H1 (cell line): ENCODE measurements at regions not wholly inside any gene's neighbourhood (a gene's known extent, or its start where the extent isn't known, plus 50 kb on each side); places are given as distances from the start of the nearest gene placed in this dataset.

ENCODE experiments used
- CTCF ChIA-PET: fragments of 300-600 bp; sonication (Branson Sonifier 250); formaldehyde crosslinking; loops from one replicate; lab custom pipeline; 2021; ENCODE audit not compliant: partially characterized antibody; lab: Charles Lee
- POLR2A ChIA-PET: fragments of 300-600 bp; sonication (Branson Sonifier 250); formaldehyde crosslinking; loops from one replicate; lab custom pipeline; 2021; ENCODE audit warnings: inconsistent platforms; ENCODE audit not compliant: partially characterized antibody; lab: Charles Lee
- DNase-seq, 2 experiments: peaks; one replicate each; pipeline versions ENCODE4 v3.0.0 to v3.0.0-alpha.2; 2010 to 2022; ENCODE audit warnings: low spot score in 2 of 2, low read depth in 1 of 2, mixed read lengths in 1 of 2
- FAIRE-seq: peaks from 2 replicates; lab custom pipeline; 2011; peaks lifted over from hg19 to GRCh38; lab: Jason Lieb, UNC
- H2AFZ ChIP-seq: 2 replicates; pipeline ENCODE4 v1.8.1; 2012; ENCODE audit warnings: low read length, inconsistent platforms
- H2AK5ac ChIP-seq: 2 replicates; pipeline ENCODE4 v1.6.1; 2013; ENCODE audit warnings: low read depth, low read length
- H2BK120ac ChIP-seq: replicated peaks from 2 replicates; pipeline ENCODE3; 2013; ENCODE audit warnings: low read depth, low read length, inconsistent platforms
- H2BK12ac ChIP-seq: 2 replicates; pipeline ENCODE4 v1.6.1; 2013; ENCODE audit warnings: low read depth, low read length
- H2BK15ac ChIP-seq: 2 replicates; pipeline ENCODE4 v1.6.1; 2013; ENCODE audit warnings: low read length
- H2BK20ac ChIP-seq: 2 replicates; pipeline ENCODE4 v1.6.1; 2013; ENCODE audit warnings: low read length
- H2BK5ac ChIP-seq: 2 replicates; pipeline ENCODE4 v1.6.1; 2013; ENCODE audit warnings: low read depth, low read length
- H3K14ac ChIP-seq: 2 replicates; pipeline ENCODE4 v1.6.1; 2013; ENCODE audit warnings: inconsistent platforms; ENCODE audit not compliant: insufficient read length
- H3K18ac ChIP-seq: 2 replicates; pipeline ENCODE4 v1.6.1; 2013; ENCODE audit warnings: low read length; ENCODE audit errors: extremely low read depth
- H3K23ac ChIP-seq: 2 replicates; pipeline ENCODE4 v1.6.1; 2013; ENCODE audit warnings: inconsistent platforms; ENCODE audit not compliant: insufficient read length
- H3K23me2 ChIP-seq: 2 replicates; pipeline ENCODE4 v1.6.1; 2013; ENCODE audit warnings: low read depth, low read length
- H3K27ac ChIP-seq: 2 replicates; pipeline ENCODE4 v1.6.1; 2011; ENCODE audit warnings: low read depth, low read length, inconsistent platforms
- H3K27me3 ChIP-seq, 4 experiments: replicated peaks in 1 of 4; 1 replicate in 1 of 4; 2 replicates in 3 of 4; pipeline versions ENCODE4 v1.6.1 to v1.8.1; 2011 to 2013; ENCODE audit warnings: low read length in 3 of 4, mild to moderate bottlenecking in 3 of 4, inconsistent platforms in 2 of 4, mixed read lengths in 2 of 4, moderate library complexity in 1 of 4; ENCODE audit not compliant: control insufficient read depth in 3 of 4, insufficient read depth in 3 of 4; ENCODE audit errors: extremely low read depth in 1 of 4
- H3K36me3 ChIP-seq, 4 experiments: 2 replicates each; pipeline versions ENCODE4 v1.6.1 to v1.8.1; 2011 to 2013; ENCODE audit warnings: mild to moderate bottlenecking in 4 of 4, low read length in 3 of 4, moderate library complexity in 2 of 4, control low read depth in 1 of 4, inconsistent platforms in 1 of 4; ENCODE audit not compliant: insufficient read depth in 4 of 4, control insufficient read depth in 2 of 4
- H3K4ac ChIP-seq: replicated peaks from 2 replicates; pipeline ENCODE3; 2013; ENCODE audit warnings: low read length, low read depth, mixed read lengths, inconsistent platforms; ENCODE audit not compliant: insufficient read length
- H3K4me1 ChIP-seq, 4 experiments: replicated peaks in 1 of 4; 1 replicate in 1 of 4; 2 replicates in 3 of 4; pipeline versions ENCODE4 v1.6.1 to v1.8.1; 2011 to 2013; ENCODE audit warnings: low read length in 3 of 4, inconsistent platforms in 2 of 4, mixed read lengths in 1 of 4; ENCODE audit not compliant: insufficient read depth in 4 of 4, control insufficient read depth in 3 of 4
- H3K4me2 ChIP-seq, 2 experiments: 2 replicates each; pipeline versions ENCODE4 v1.6.1 to v1.8.1; 2011 to 2013; ENCODE audit warnings: low read depth in 2 of 2, low read length in 2 of 2, control low read depth in 1 of 2, inconsistent platforms in 1 of 2, mild to moderate bottlenecking in 1 of 2; ENCODE audit not compliant: insufficient read depth in 1 of 2
- H3K4me3 ChIP-seq, 4 experiments: fragments of 200-600, 300-600 bp in 1 of 4; sonication (generic), shearing (Covaris generic), sonication (Bioruptor Twin) in 1 of 4; 2 replicates each; pipeline versions ENCODE4 v1.5.1 to v1.8.1; 2011 to 2016; ENCODE audit warnings: low read length in 4 of 4, low read depth in 3 of 4, control low read depth in 2 of 4, inconsistent platforms in 2 of 4, mild to moderate bottlenecking in 2 of 4, mixed read lengths in 1 of 4, moderate library complexity in 1 of 4; ENCODE audit not compliant: insufficient read depth in 2 of 4; ENCODE audit errors: extremely low read depth in 1 of 4
- H3K56ac ChIP-seq: replicated peaks from 2 replicates; pipeline ENCODE3; 2013; ENCODE audit warnings: low read depth, mild to moderate bottlenecking, mixed read lengths, low read length, inconsistent platforms; ENCODE audit not compliant: insufficient read length
- H3K79me1 ChIP-seq: 2 replicates; pipeline ENCODE4 v1.6.1; 2013; ENCODE audit warnings: low read depth, low read length, control low read depth
- H3K79me2 ChIP-seq, 2 experiments: 2 replicates each; pipeline versions ENCODE4 v1.6.1 to v1.8.1; 2012 to 2013; ENCODE audit warnings: low read length in 2 of 2, mild to moderate bottlenecking in 2 of 2, inconsistent platforms in 1 of 2; ENCODE audit not compliant: insufficient read depth in 2 of 2, control insufficient read depth in 1 of 2
- H3K9ac ChIP-seq, 4 experiments: replicated peaks in 1 of 4; 1 replicate in 1 of 4; 2 replicates in 3 of 4; pipeline versions ENCODE4 v1.6.1 to v1.8.1; 2011 to 2013; ENCODE audit warnings: low read depth in 3 of 4, low read length in 3 of 4, control low read depth in 2 of 4, mild to moderate bottlenecking in 2 of 4, moderate library complexity in 2 of 4, inconsistent platforms in 1 of 4; ENCODE audit errors: extremely low read depth in 1 of 4
- H3K9me3 ChIP-seq, 2 experiments: 2 replicates each; pipeline versions ENCODE4 v1.6.1 to v1.8.1; 2012 to 2013; ENCODE audit warnings: mild to moderate bottlenecking in 2 of 2, moderate library complexity in 2 of 2, control low read depth in 1 of 2, inconsistent platforms in 1 of 2, low read depth in 1 of 2, low read length in 1 of 2, mixed read lengths in 1 of 2; ENCODE audit not compliant: insufficient read depth in 2 of 2
- H4K20me1 ChIP-seq, 2 experiments: replicated peaks in 1 of 2; 2 replicates each; pipeline versions ENCODE3 to v1.8.1; 2011 to 2013; ENCODE audit warnings: inconsistent platforms in 2 of 2, low read length in 2 of 2, mild to moderate bottlenecking in 1 of 2; ENCODE audit not compliant: insufficient read depth in 2 of 2, control insufficient read depth in 1 of 2
- H4K5ac ChIP-seq: 2 replicates; pipeline ENCODE4 v1.6.1; 2013; ENCODE audit warnings: low read length, low read depth, mixed read lengths, inconsistent platforms; ENCODE audit not compliant: insufficient read length
- H4K8ac ChIP-seq: 2 replicates; pipeline ENCODE4 v1.8.0; 2013; ENCODE audit warnings: mild to moderate bottlenecking, moderate library complexity, low read length, inconsistent platforms; ENCODE audit not compliant: insufficient read depth; ENCODE audit errors: extremely low read depth
- H4K91ac ChIP-seq: replicated peaks from 2 replicates; pipeline ENCODE3; 2013; ENCODE audit warnings: low read length, mixed read lengths, inconsistent platforms; ENCODE audit not compliant: insufficient read length
- ASH2L ChIP-seq: fragments of 200-600, 300-600 bp; sonication (generic); IDR thresholded peaks from one replicate; pipeline ENCODE4 v1.7.1; 2017; ENCODE audit warnings: low read length
- BRCA1 ChIP-seq: IDR thresholded peaks from 2 replicates; pipeline ENCODE4 v1.6.1; 2012; ENCODE audit warnings: low read depth, low read length, improper control_type of control experiment
- CREB1 ChIP-seq: IDR thresholded peaks from 2 replicates; pipeline ENCODE4 v1.6.1; 2012; ENCODE audit warnings: inconsistent platforms
- FOSL1 ChIP-seq: IDR thresholded peaks from 2 replicates; pipeline ENCODE4 v1.6.1; 2011; ENCODE audit warnings: mild to moderate bottlenecking, low read depth, low read length, moderate library complexity; ENCODE audit not compliant: insufficient read depth
- HDAC2 ChIP-seq, 2 experiments: fragments of 300-600 bp in 1 of 2; sonication (generic) in 1 of 2; IDR thresholded peaks; 2 replicates each; pipeline ENCODE4 v1.6.1; 2011 to 2012; ENCODE audit warnings: low read depth in 2 of 2, low read length in 2 of 2, mild to moderate bottlenecking in 2 of 2, moderate library complexity in 2 of 2, borderline replicate concordance in 1 of 2, inconsistent platforms in 1 of 2
- MAFK ChIP-seq: IDR thresholded peaks from 2 replicates; pipeline ENCODE4 v1.6.1; 2012; ENCODE audit warnings: low read depth, mild to moderate bottlenecking, improper control_type of control experiment, low read length
- POLR2AphosphoS5 ChIP-seq: IDR thresholded peaks from 2 replicates; pipeline ENCODE4 v1.6.1; 2011; ENCODE audit warnings: low read depth, low read length
- RAD21 ChIP-seq, 2 experiments: IDR thresholded peaks in 1 of 2; conservative IDR thresholded peaks in 1 of 2; 2 replicates each; pipeline ENCODE4 v1.6.1; 2011; ENCODE audit warnings: low read depth in 2 of 2, low read length in 2 of 2, improper control_type of control experiment in 1 of 2, inconsistent platforms in 1 of 2, mild to moderate bottlenecking in 1 of 2, moderate library complexity in 1 of 2
- SAP30 ChIP-seq: fragments of 300-600 bp; sonication (generic); IDR thresholded peaks from 2 replicates; pipeline ENCODE4 v1.7.1; 2012; ENCODE audit warnings: low read length, moderate library complexity, mild to moderate bottlenecking, inconsistent platforms; ENCODE audit not compliant: insufficient read depth, insufficient replicate concordance
- SIN3A ChIP-seq, 2 experiments: IDR thresholded peaks in 1 of 2; conservative IDR thresholded peaks in 1 of 2; 2 replicates each; pipeline ENCODE4 v1.6.1; 2011 to 2012; ENCODE audit warnings: low read length in 2 of 2, improper control_type of control experiment in 1 of 2, low read depth in 1 of 2, mild to moderate bottlenecking in 1 of 2
- SIRT6 ChIP-seq: IDR thresholded peaks from one replicate; pipeline ENCODE4 v1.7.1; 2012; ENCODE audit warnings: low read length, inconsistent platforms
- SP4 ChIP-seq: IDR thresholded peaks from 2 replicates; pipeline ENCODE4 v1.6.1; 2012; ENCODE audit warnings: low read length, inconsistent platforms
- SUZ12 ChIP-seq: fragments of 200-600 bp; sonication (generic); IDR thresholded peaks from 2 replicates; pipeline ENCODE4 v1.6.1; 2012; ENCODE audit warnings: mild to moderate bottlenecking, inconsistent platforms, low read length, moderate library complexity, mixed read lengths
- TAF1 ChIP-seq: IDR thresholded peaks from 2 replicates; pipeline ENCODE4 v1.6.1; 2011; ENCODE audit warnings: mild to moderate bottlenecking, low read depth, low read length
- WGBS, 2 experiments: shearing (Covaris generic) in 1 of 2; methylation state at CpG; one replicate each; pipeline versions ENCODE4 v1.1.6 to v1.1.7; 2013 to 2015; ENCODE audit warnings: low lambda C conversion rate in 2 of 2, mixed read lengths in 2 of 2, inconsistent platforms in 1 of 2, low coverage in 1 of 2, missing lambda C conversion rate in 1 of 2; ENCODE audit not compliant: insufficient replicate concordance in 2 of 2, insufficient coverage in 1 of 2, insufficient read length in 1 of 2; ENCODE audit errors: extremely low coverage in 1 of 2, missing lambda C conversion rate in 1 of 2; 5-methylcytosine and 5-hydroxymethylcytosine counted together

DNA sequence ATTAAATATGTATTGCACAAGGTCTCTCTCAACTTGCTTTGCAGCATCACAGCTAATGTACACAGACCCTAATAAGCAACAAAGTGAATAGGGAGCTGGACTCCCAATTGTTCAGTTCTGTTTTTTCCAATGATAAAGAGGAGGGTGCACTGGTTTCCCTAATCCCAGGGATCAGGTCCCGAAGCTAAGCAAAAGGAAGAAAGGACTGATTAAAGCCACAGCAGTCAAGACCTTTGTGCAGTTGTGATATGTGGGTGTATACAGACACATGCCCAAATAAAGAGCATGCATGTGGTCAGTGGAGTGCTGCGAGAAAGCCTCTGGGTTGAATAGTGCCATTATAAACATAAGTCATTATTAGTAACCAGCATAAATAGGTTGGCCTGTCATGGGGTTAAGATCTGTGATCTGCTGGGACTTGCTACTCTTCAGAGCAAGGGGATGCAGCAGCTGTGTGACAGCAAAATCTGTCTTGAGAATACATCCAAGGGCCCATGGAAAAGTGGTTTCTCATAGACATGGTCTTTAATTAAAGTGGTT lies 1863.1 kb upstream of the WWC1 start:
- Histone ChIP-seq H3K79me1 (no peaks in the 10 kb centered on the region), H3K4me2 (no peak overlapping the region), H3K9ac (no peak overlapping the region), H4K20me1 (no peaks in the 10 kb centered on the region), H3K36me3 (no peaks in the 10 kb centered on the region), H3K4me3 (no peak overlapping the region), H3K27me3 (no peaks in the 10 kb centered on the region), H4K5ac (no peak overlapping the region), H3K14ac (no peak overlapping the region), H2BK120ac (peak overlapping the region; percentile 97), H3K56ac (no peak overlapping the region), H3K23ac (no peak overlapping the region), H2BK20ac (peak overlapping the region; percentile 24; the same call in 1 of the 2 replicates), H3K79me2 (no peaks in the 10 kb centered on the region), H4K8ac (no peak overlapping the region), H3K18ac (peak overlapping the region; percentile 1; the same call in 1 of the 2 replicates), H3K4me1 (peaks cover 0 to 16% (median 11%) of the 10 kb centered on the region in 4 experiments; a peak in 5 of 7 replicates), H2BK15ac (0 out of 2 replicates have a peak overlapping the region, but pooled peaks have one; percentile 2), H2AK5ac (no peak overlapping the region; the same call in 1 of the 2 replicates), H3K23me2 (no peaks in the 10 kb centered on the region; the same call in 1 of the 2 replicates), H2BK5ac (0 out of 2 replicates have a peak overlapping the region, but pooled peaks have one; percentile 72), H4K91ac (peak overlapping the region; percentile 77), H2BK12ac (peak overlapping the region; percentile 78; the same call in 1 of the 2 replicates), H3K9me3 (no peaks in the 10 kb centered on the region), H3K4ac (no peak overlapping the region), H2AFZ (no peak overlapping the region), H3K27ac (no peak overlapping the region)
- no peak for FAIRE-seq
- WGBS, 2 experiments = 95% methylated on average over 2 of the region's 2 CpGs; no CpG with 5 or more reads in 1 of the 2 experiments
- POLR2A ChIA-PET = no interaction called here
- DNase-seq = no peak
- CTCF ChIA-PET = no interaction called here
- TF ChIP-seq SIRT6 (no peak), SAP30 (no peak), MAFK (no peak), ASH2L (no peak), HDAC2 (IDR thresholded peaks at IDR 0.05; ENCODE audit: borderline replicate concordance in 1 of 2, low read depth in 2 of 2, low read length in 2 of 2) (no peak), SP4 (no peak), TAF1 (no peak), BRCA1 (no peak), CREB1 (no peak), RAD21 (IDR thresholded peaks at IDR 0.05 in 1 of 2, conservative IDR thresholded peaks at IDR 0.05 in 1 of 2; ENCODE audit: low read depth in 2 of 2, low read length in 2 of 2) (no peak), POLR2AphosphoS5 (no peak), FOSL1 (no peak), SUZ12 (no peak), SIN3A (conservative IDR thresholded peaks at IDR 0.05 in 1 of 2, IDR thresholded peaks at IDR 0.05 in 1 of 2; ENCODE audit: low read depth in 1 of 2, low read length in 2 of 2) (no peak)
